Hematopoietic multipotent progenitor cell treated with erythropoietin and hydrocortisone succinate and interleukin-3 and kit ligand, for 4 days (in vitro differentiated cells): ENCODE measurements at regions not wholly inside any gene's neighbourhood (a gene's known extent, or its start where the extent isn't known, plus 50 kb on each side); places are given as distances from the start of the nearest gene placed in this dataset.
"Not testable (repeated sequence)": the region's sequence is repeated elsewhere in the genome, so short reads cannot be mapped to it uniquely, and the experiment has no call there.

Source experiments
- DNase-seq: peaks from one replicate; pipeline ENCODE4 v3.0.0-alpha.2; 2015

DNA sequence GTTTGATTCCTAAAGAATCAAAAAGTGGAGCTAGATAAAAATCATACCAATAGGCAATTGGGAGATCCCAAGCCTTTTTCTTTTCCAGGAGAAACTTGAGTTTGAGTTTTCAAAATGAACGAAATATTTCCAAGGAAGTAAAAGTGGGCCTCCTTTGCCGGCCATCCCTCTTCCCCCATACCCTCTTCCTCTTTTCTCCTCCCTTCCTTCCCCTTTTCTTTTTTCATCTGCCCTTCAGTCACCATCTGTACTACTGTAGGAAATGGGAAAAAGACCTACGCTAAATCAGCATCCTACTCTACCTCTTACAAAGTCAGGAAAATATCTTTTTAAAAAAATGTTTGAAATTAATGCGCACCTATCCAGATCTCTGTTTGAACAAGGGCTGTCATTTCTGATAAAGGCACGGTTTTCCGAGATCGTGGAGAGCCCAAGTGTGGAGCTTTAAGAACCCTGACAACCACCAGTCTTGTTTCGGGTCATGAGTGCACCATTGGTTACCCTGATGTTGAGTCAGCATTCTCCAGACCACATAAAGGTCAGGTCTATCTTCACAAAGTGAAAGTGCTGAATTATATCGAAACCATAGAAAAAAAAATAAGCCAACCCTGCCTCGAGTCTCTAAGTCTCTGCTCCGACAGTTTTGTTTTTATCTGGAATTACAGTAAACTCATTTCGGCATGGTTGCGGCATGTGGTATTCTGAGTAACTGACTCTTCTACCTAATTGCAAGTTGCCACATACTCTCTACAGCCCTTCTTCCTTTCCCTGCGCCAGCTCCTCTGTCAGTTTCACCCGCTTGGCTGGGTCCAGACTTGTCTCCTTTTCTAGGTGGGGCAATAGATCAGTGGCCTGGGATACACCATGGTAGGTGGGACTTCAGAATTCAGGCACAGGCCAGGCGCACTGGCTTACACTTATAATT lies 140.2 kb upstream of the KLF3 start:
- peak; percentile 45 for DNase-seq

DNA sequence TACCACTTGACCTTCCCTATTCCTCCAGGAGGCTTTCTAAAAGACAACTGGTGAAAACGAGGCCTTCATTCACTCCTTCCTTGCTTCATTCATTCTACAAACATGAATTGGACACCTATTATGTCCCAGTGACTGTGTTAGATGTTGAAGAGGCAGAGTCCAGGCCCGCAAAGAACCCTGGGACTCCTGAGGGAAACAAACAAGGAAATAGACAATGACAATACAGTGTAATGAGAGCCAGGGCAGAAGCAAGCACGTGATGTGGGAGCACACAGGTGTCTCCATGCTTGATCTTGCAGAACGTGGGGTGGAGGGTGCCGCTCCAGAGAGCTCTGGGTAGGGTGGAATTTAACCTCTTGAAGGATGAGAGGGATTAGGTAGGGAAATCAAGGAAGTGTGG lies 137.6 kb upstream of the KLF3 start:
- no peak for DNase-seq

DNA sequence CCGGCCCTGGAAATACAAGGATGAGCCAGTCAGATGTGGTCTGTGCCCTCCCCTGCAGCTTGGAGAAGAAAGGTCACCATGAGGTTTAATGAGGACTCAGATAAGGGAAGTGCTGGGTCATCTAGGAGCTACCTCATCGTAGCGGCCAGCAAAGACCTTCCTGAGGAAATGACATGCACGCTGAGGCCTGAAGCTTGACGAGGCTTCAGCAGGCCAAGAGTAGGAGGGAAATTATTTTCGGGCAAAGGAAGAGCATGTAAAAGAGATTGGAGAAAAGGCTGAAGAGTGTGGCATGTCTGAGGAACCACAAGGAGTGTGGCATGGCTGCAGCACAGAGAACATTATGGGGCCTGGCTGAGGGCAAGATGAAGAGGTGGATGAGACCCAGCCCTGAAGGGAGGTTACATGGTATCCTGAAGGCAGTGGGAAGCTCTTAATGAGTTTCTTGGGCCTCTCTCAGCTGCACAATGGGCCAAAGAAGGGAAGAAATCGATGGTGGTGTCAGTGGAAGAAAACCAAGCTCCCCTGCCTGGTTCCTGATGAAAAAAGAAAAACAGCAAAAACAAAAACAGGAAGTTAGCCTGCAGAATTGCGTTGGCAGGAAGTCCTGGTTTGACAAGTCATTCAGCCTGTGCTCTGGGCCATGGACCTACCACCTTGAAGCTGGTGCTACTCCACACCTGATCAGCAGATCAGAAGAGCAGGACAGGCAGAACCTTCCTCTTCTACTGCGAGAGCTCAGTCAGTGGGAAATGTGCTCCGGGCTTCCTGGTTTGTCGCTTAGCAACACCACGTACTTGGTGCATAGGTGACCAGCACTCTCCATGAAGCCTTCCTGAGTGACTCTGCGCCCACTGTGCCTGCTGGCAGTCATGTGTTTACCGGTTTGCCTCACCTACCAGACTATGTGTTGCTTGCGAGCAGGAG lies 134.5 kb upstream of the KLF3 start:
- DNase-seq: peak; percentile 85

DNA sequence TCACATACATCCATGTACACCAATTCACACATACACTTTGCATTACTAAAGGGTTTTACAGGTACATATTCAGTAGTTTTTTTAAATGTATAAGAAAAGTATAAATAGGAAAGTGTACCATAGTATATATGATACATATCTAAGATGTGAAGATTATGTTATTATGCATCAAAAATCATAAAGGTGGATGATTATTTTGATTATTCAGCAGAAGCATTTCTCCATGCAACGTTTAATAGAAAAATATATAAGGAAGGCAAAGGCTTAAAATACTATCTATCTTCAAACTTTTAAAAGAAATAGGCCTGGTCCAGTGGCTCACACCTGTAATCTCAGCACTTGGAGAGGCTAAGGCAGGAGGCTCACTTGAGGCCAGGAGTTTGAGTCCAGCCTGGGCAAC lies 133.5 kb upstream of the KLF3 start:
- DNase-seq: no peak

DNA sequence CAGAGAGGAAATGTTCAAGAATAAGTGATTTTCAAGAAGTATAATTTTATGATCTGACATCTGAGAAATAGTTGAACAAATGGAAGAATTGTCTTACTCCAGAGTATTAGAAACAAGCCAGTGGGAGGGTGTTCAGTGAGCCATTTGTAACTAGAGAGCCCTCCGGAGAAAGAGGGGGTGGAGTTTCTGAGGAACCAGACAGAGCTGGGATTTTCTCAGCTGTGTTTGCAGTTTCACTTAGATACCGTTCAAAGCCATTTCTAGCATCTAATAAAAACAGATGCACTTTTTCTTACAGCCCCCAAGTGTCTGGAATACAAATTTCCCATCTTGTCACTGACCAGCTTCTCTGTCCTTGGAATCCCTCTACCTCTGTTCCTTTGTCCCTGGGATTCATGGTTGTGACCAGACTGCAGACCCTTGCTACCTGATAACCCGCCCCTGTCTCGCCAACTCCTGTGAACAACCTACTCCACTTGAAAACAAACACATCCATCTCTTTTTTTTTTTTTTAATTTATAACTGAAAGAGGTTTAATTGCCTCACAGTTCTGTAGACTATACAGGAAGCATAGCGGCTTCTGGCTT lies 132.8 kb upstream of the KLF3 start:
- DNase-seq: no peak

DNA sequence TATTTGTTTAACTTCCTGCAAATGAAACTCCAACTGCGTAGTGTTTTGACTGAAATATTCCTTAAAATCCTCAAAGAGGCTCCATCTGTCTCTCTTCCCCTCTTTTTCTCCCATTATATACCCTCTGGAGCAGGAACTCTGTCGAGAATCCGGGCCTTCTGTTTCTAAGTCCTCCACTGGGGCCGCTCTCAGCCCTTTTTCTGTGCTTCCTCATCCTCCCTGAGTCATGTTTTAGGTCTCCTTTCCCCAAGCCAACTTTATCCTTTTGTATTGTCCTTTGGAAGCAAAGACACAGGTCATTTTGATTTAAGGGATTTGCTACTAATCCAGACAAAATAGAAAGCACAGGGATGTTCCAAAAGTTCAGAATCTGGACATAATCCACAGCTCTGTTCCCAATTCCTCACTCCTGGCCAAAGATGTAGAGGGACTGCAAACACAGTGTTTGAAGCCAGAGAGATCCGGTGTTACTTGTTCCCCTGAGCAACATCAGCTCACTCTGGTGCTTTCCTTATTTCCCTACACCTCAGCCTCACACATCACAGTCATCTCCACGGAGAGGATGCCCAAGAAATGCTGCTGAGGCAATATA lies 131.0 kb upstream of the KLF3 start:
- DNase-seq: no peak

DNA sequence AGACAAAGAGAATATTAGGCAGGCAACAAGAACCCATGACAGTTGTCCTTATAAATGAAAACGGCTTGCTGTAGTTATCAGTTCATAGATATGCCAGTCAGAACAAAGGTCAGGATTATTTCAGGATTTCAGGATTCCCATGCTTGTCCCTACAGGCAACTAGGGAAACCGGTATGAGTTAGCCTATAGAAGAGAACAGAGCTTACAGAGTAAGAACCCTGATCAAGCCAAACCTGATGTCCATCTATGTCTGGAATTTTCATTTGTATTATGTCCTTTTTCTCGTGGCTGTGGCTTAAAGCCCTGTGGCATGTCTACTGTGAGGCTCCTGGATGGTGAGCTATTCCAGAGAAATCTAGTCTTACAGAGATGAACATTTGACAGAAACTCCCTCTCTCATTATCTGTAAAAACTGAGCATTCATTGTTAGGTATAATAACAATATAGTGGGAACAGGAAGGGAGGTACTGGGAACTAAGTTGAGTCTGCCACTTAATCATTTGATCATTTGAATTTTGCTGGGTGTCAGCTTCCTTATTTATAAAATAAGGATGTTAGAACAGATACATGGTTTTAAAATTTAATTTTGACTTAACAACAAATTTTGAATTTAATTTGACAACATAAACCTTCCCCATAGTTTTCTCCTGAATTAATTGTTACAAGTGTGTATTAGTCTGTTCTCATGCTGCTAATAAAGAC lies 129.5 kb upstream of the KLF3 start:
- DNase-seq: no peak

DNA sequence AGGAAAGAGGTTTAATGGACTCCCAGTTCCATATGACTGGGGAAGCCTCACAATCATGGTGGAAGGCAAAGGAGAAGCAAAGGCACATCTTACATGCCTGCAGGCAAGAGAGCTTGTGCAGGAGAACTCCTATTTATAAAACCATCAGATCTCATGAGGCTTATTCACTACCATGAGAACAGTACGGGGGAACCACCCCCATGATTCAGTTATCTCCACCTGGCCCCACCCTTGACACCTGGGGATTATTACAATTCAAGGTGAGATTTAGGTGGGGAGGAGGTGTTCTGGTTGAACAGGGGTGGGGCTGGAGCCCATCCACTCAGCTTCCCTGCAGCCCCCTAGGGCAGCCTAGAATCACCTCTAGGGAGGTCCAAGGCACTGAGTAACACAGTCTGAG lies 128.9 kb upstream of the KLF3 start:
- not testable (repeated sequence) for DNase-seq

DNA sequence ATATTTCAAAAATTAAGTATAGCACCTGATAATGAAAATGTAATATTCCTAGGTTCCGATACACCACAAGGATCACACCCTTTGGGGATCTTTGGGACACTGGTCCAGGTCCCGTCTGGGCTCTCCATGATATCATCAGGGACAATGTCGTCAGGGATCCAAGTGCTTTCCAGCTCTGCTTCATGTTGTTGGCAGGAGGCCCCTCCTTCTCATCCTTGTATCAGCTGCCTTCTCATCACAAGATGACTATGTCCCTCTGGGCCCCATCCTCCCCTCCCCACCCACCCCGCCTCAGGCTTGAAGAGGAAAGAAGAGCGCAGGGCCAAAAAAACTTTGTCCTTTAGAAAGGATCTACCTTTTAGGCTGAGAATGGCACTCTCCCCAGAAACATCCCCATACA lies 128.3 kb upstream of the KLF3 start:
- no peak for DNase-seq

DNA sequence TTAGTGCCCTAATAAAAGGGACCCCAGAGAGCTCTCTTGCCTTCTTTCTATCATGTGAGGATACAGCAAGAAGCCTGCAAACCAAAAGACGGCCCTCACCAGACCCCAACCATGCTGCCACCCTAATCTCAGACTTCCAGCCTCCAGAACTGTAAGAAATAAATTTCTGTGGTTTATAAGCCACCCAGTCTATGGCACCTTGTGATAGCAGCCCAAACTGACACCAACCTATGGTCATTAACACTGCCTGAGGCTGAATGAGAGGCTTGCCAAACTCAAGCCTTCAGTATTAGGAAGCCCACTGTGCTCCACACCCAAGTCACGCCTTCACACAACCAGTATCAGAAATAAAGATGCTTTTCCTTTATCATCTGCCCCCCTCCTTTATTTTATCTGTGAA lies 127.3 kb upstream of the KLF3 start:
- DNase-seq: peak; percentile 79

DNA sequence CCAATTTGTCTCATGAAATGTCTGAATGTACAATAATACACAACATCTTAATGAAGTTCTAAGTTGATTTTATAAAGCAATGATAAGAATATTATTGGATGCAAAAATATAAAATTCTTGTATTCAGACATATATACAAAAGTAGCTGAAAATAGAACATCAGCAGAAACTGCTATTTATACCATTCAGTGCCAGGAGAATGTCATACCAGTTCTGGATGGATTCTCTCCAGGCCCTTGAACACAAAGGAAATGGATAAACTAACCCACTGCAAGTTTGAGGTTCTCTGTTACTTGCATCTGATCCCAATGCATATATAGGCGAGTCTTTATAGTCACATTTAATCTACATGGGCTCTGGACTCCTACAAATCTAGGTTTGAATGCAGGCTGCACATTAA lies 126.3 kb upstream of the KLF3 start:
- no peak for DNase-seq

DNA sequence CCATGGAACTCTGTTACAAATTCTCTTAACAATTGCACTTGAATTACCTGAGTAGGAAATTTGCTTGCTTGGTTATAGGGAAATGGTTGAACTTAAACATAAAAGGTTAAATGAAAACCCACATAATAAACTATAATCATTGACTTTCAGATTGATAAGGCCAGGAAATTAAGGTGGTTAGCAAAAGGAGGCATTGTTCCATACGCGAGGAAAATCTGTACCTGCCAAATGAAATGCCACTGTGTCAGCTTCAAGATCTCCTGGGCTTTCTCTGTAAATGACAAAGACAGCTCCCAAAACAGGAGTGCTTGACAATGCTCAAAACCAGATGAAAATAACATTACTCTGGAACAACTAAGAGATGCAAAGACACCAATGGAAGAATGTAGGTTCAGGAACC lies 125.5 kb upstream of the KLF3 start:
- no peak for DNase-seq

DNA sequence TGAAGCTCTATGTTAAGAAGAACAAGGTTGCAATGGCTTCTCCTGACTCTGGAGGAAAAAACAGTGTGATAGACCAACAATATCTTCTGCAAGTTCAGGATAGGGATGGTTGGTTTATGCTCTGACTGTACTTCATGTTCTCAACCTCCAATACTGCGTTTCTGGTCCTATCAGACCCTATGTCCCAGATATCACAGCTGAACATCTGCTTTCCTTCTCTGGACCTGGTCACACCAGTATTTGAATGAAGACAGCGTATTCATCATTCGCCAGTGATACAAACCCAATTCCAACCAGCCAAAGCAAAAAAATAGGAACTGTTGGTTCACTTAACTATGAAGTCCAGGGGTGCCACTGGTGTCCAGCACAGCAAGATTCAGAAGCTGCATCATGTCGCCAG lies 124.5 kb upstream of the KLF3 start:
- DNase-seq: peak; percentile 74

DNA sequence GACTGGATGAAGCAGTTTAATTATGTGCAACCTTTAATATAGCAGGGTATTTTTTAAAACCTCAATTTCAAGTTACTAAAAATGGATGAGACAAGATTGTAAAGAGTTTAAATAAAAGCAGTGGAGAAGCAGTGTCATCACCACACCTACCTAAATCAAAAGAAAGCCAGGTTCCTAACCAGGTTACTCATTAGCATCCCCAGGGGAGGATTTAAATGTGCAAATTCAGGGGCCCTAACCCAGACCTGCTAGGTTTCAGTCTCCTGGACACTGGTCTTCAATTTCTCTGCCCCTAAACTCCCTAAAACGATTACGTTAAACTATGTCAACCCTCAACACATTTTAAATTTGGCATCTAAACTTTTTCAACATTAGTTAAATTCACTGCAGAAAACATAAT lies 116.9 kb upstream of the KLF3 start:
- no peak for DNase-seq

DNA sequence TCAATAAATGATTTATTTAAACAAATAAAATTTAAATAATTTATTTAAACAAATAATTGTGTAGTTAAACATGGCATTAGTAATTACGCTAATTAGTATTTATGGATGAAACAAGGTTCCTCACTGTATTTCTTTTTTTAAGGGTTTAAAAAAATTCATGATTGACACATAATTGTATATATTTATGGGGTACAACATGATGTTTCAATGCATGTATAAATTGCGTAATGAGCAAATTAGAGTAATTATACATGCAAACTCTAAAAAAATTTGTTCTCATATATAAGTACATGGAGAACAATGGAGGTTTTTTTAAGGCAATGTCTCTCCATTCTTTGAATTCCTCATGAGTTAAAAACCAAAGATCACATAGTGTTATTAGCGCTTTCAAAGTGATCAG lies 115.7 kb upstream of the KLF3 start:
- no peak for DNase-seq

DNA sequence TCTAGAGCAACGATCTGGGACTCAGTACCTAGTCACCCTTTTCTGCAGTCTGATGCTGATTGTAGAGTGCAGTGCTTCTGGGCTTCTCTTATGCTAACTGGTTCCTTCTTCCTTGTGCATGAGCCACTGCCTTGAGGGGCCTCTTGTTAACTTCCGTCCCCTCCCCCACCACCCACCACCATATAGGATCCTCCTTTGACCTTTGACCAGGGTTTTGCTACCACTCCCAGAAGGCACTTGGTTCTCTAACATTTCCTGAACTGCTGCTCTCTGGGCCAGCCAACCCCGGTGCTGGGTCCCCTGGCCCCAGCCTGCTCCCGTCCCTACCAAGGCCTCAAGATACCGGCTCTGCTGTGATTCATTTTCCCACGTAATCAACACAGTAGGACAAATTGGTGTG lies 104.6 kb upstream of the KLF3 start:
- no peak for DNase-seq

DNA sequence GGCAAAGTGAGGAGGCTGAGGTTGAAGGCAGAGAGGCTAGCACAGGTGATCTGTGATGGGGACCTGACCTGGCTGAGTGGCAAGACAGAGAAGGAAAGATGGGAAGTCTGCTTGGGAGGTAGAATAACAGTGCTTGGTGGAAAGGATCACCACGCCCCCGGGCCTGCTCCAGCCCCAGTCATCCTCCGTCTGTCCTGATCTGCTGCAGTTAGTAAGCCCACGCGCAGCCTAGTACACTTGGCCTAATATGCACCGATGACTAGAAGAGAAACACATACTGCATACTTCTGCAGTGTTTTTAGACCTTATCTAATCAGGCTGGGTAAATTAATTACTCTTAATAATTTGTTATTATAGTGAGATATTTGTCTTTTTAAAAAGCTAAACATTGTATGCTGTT lies 103.7 kb upstream of the KLF3 start:
- DNase-seq: no peak

DNA sequence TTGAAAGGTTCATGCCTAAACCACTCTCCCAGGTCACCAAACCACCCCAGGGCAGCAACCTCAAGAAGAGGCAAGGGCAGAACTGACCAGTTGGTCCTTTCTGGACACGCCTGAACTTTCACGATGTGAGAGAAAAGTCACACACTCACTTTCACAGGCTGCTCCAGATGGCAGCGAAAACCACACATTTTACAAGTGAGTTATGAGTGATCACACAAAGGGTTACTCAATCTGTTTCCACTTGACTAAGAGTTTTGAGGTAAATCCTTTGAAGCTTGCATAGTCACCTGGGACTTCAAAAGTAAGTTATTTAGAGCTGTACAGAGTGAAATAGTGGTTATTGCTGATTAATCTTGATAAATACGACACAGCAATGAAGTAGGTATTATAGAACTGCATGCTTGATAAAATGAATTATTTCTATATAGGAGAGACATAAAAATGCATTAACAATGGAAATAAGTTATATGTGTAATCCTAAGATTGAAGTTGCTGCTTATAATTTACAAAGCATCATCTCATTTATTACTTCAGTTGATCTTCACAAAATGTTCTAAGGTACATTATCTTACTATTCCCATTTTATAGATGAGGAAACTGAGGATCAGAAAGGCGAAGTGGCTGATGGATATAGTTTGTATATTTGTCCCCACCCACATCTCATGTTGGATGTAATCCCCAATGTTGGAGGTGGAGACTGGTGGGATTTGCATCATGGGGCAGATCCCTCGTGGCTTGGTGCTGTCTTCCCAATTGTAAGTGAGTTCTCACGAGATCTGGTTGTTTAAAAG lies 103.0 kb upstream of the KLF3 start:
- no peak for DNase-seq

DNA sequence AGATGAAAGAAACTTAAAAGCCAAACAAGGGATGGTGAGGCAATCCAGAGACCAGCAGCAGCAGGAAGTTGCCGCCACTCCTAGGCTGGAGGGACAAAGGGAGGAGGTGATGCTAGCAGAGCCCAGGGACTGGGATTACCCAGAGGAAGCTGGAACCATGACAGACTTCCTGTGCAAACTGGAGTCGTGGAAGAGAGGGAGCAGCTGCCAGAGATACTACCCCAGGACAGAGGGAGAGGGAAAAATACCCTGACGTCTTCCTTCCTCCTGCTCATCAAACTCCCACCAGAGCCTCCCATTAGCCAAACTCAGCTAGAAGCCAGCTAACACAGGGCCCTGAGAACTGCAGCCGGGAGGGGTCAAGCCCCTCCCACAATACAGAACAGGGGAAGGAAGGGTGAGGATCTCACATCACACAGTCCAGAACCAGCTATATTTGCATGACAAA lies 101.2 kb upstream of the KLF3 start:
- no peak for DNase-seq

DNA sequence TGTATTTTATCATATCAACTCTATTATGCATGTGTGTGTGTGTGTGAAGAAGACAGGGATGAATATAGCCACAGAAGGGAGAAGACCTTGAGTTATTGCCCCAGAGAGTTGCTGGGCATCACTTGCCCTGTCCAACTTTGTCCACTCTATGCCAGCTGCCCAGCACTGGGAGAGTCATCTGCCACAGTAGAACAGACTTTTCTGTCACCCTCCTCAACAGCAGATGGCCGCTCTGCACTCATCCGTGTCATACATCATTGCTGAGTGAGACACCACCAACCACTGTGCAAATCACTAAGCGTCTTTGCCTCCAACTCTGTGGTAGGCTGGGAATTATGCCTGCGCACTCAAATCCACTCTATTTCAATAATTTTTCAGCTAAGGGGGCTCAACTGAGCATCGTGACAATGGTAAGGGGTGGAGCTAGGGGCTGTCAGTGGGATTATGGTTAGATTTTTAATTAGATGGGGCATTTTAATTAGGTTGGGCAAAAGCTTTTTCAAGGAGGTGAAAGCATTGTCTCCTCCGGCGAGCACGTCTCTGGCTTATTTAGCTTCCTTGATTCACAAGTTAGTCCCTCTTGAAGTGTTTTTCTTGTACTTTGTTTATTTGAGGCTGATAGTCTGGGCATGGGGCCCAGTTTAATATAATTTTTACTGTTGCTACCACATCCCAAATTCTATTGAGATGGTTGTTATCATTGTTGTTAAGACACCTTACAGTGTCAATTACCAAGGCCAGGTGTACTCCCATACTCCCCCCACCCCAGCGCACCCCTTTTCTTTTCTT lies 100.1 kb upstream of the KLF3 start:
- DNase-seq: no peak
